ENCODE measurements at regions not wholly inside any gene's neighbourhood (a gene's known extent, or its start where the extent isn't known, plus 50 kb on each side); places are given as distances from the start of the nearest gene placed in this dataset.

GRCh38 chr5:60335913-60336312 is 364.1 kb downstream of the DEPDC1B start:
- DNase-seq: peak; percentile 17

GRCh38 chr5:60334281-60334713 is 365.7 kb downstream of the DEPDC1B start:
- no peak for DNase-seq

- DNase-seq: peak; percentile 10
These were observed 366.9 kb downstream of the DEPDC1B start for GRCh38 chr5:60333005-60333571.

- no peak for DNase-seq
These were observed 367.5 kb downstream of the DEPDC1B start for GRCh38 chr5:60332244-60333004.

- no peak for DNase-seq
These were observed 369.7 kb downstream of the DEPDC1B start for GRCh38 chr5:60330236-60330635.

- DNase-seq: no peak
These were observed 374.1 kb downstream of the DEPDC1B start for GRCh38 chr5:60325870-60326269.

GRCh38 chr5:60323596-60323995 is 376.4 kb downstream of the DEPDC1B start:
- no peak for DNase-seq

- no peak for DNase-seq
These were observed 387.9 kb downstream of the DEPDC1B start for GRCh38 chr5:60312098-60312497.

- no peak for DNase-seq
These were observed 400.0 kb downstream of the DEPDC1B start for GRCh38 chr5:60299944-60300343.

GRCh38 chr5:60297658-60298057 is 402.3 kb downstream of the DEPDC1B start:
- no peak for DNase-seq

GRCh38 chr5:60295423-60295822 is 401.9 kb upstream of the PDE4D start:
- DNase-seq: peak; percentile 12

GRCh38 chr5:60293518-60293917 is 400.0 kb upstream of the PDE4D start:
- no peak for DNase-seq

- peak; percentile 31 for DNase-seq
These were observed 393.7 kb upstream of the PDE4D start for GRCh38 chr5:60287174-60287771.

GRCh38 chr5:60285910-60286309 is 392.4 kb upstream of the PDE4D start:
- DNase-seq: no peak

GRCh38 chr5:60280943-60281342 is 387.4 kb upstream of the PDE4D start:
- DNase-seq: no peak

- DNase-seq: no peak
These were observed 384.4 kb upstream of the PDE4D start for GRCh38 chr5:60277941-60278340.

GRCh38 chr5:60274747-60275146 is 381.2 kb upstream of the PDE4D start:
- DNase-seq: peak; percentile 44

- DNase-seq: no peak
These were observed 378.0 kb upstream of the PDE4D start for GRCh38 chr5:60271517-60271916.

- DNase-seq: no peak
These were observed 374.4 kb upstream of the PDE4D start for GRCh38 chr5:60267907-60268306.

- DNase-seq: no peak
These were observed 369.8 kb upstream of the PDE4D start for GRCh38 chr5:60263346-60263745.

GRCh38 chr5:60262576-60263295 is 369.2 kb upstream of the PDE4D start:
- DNase-seq: no peak

- no peak for DNase-seq
These were observed 368.2 kb upstream of the PDE4D start for GRCh38 chr5:60261732-60262131.

GRCh38 chr5:60260658-60261057 is 367.1 kb upstream of the PDE4D start:
- DNase-seq: no peak
